Neural progenitor cell (in vitro differentiated cells): ENCODE measurements at regions not wholly inside any gene's neighbourhood (a gene's known extent, or its start where the extent isn't known, plus 50 kb on each side); places are given as distances from the start of the nearest gene placed in this dataset.

Experiments used
- EZH2phosphoT487 ChIP-seq: fragments of 200-600 bp; sonication (generic); IDR thresholded peaks from 2 replicates; pipeline ENCODE4 v1.6.1; 2017; ENCODE audit warnings: antibody characterized with exemption
- TF ChIP-seq, protein P1 (sequence below): fragments of 200-600 bp; sonication (generic); IDR thresholded peaks from 2 replicates; pipeline ENCODE4 v1.5.1; 2017; ENCODE audit warnings: antibody characterized with exemption, mild to moderate bottlenecking

DNA sequence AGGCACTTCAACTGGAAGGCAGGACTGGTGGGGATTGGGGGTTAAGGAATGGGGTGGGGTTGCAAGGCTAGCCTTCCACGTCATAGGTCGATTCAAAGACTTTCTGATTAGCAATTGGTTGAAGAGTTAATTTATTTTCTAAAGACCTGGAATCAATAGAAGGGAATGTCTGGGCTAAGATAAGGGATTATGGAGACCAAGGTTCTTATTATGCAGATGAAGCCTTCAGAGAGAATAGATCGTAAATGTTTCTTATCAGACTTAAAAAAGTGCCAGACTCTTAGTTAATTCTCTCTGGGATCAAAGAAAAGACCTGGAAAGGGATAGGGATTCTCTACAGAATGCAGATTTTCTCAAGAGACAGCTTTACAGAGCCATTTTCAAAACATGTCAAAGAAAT, 368.0 kb upstream of the DLGAP1 start:
- TF ChIP-seq, protein P1, sequence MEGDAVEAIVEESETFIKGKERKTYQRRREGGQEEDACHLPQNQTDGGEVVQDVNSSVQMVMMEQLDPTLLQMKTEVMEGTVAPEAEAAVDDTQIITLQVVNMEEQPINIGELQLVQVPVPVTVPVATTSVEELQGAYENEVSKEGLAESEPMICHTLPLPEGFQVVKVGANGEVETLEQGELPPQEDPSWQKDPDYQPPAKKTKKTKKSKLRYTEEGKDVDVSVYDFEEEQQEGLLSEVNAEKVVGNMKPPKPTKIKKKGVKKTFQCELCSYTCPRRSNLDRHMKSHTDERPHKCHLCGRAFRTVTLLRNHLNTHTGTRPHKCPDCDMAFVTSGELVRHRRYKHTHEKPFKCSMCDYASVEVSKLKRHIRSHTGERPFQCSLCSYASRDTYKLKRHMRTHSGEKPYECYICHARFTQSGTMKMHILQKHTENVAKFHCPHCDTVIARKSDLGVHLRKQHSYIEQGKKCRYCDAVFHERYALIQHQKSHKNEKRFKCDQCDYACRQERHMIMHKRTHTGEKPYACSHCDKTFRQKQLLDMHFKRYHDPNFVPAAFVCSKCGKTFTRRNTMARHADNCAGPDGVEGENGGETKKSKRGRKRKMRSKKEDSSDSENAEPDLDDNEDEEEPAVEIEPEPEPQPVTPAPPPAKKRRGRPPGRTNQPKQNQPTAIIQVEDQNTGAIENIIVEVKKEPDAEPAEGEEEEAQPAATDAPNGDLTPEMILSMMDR, result no peak
- TF ChIP-seq EZH2phosphoT487, result no peak
